ENCODE measurements at regions not wholly inside any gene's neighbourhood (a gene's known extent, or its start where the extent isn't known, plus 50 kb on each side); places are given as distances from the start of the nearest gene placed in this dataset.

GRCh38 chr7:110017405-110017804, 1073.5 kb upstream of the LRRN3 start:
- TF ChIP-seq BHLHE40 (IDR thresholded peaks at IDR 0.05; ENCODE audit: low read depth, low read length) (no peak), POLR2A (IDR thresholded peaks at IDR 0.05; ENCODE audit: low read depth, low read length) (no peak), USF2 (IDR thresholded peaks at IDR 0.05; ENCODE audit: low read depth, low read length) (no peak)
- intact Hi-C loops (cut with micrococcal nuclease) = no loop called here

More at GRCh38 chr7:110017405-110017804, 1073.5 kb upstream of the LRRN3 start:
- no peak overlapping the region for H3K14ac ChIP-seq (replicated peaks; ENCODE audit: low read depth, low read length)
- H3K27ac ChIP-seq (ENCODE audit: insufficient read depth, low read length) = no peak overlapping the region
- no peak overlapping the region for H4K8ac ChIP-seq (ENCODE audit: low read depth in 2 of 2, low read length in 2 of 2)
- no peak overlapping the region for H2AFZ ChIP-seq (replicated peaks; ENCODE audit: low read length, poor library complexity)
- no peak overlapping the region for H3K23ac ChIP-seq (ENCODE audit: low read depth, low read length)
- no peak overlapping the region for H3K4ac ChIP-seq (ENCODE audit: low read depth, low read length)
- no peak overlapping the region for H2BK5ac ChIP-seq (ENCODE audit: low read depth, low read length, poor library complexity, severe bottlenecking)
- BruUV-seq (replicated peaks) = no TSS peak
- no peak overlapping the region for H3K4me3 ChIP-seq (ENCODE audit: insufficient read depth, low read depth, low read length)
- no peak overlapping the region for H3K18ac ChIP-seq (ENCODE audit: low read depth, low read length)
- H3K9ac ChIP-seq (ENCODE audit: low read depth, low read length) = no peak overlapping the region
- no peak for DNase-seq
- no peaks in the 10 kb centered on the region for H3K9me1 ChIP-seq (ENCODE audit: insufficient read depth, low read length)
- dilution Hi-C loops (cut with HindIII; ENCODE audit: low sequenced_read_pairs, unreplicated experiment) = no loop called here
- H2AK9ac ChIP-seq (replicated peaks; ENCODE audit: low read depth, low read length, poor library complexity) = no peak overlapping the region
- H2BK15ac ChIP-seq (ENCODE audit: low read depth, low read length) = no peak overlapping the region
- no peak overlapping the region for H2BK120ac ChIP-seq (ENCODE audit: low read depth, low read length)
- no peaks in the 10 kb centered on the region for H4K20me1 ChIP-seq (ENCODE audit: insufficient read depth, low read length)
- no peaks in the 10 kb centered on the region for H3K27me3 ChIP-seq (ENCODE audit: control insufficient read depth, insufficient read depth, low read length)
- no peaks in the 10 kb centered on the region for H3K79me1 ChIP-seq (ENCODE audit: low read depth in 1 of 2, low read length in 2 of 2)
- H3K36me3 ChIP-seq (ENCODE audit: control insufficient read depth, insufficient read depth, low read length) = no peaks in the 10 kb centered on the region
- ATAC-seq (ENCODE audit: low read depth) = no peak
- POLR2A ChIA-PET (ENCODE audit: unreplicated experiment) = no interaction called here
- H3K4me1 ChIP-seq (ENCODE audit: control insufficient read depth, insufficient read depth, low read length) = no peaks in the 10 kb centered on the region
- H3K56ac ChIP-seq (ENCODE audit: extremely low read depth, insufficient read depth, low read length) = no peak overlapping the region
- in situ Hi-C loops (cut with MboI; ENCODE audit: low sequenced_read_pairs) = no loop called here
- no peak overlapping the region for H4K5ac ChIP-seq (ENCODE audit: low read depth, low read length)
- no CpG with 5 or more reads among the region's 1 CpG for WGBS, 2 experiments (ENCODE audit: extremely low coverage in 2 of 2, insufficient read length in 1 of 2)
- H2AK5ac ChIP-seq (ENCODE audit: low read depth, low read length) = no peak overlapping the region
- CTCF ChIA-PET = no interaction called here
- H3K9me3 ChIP-seq (ENCODE audit: control insufficient read depth, insufficient read depth, low read length) = no peaks in the 10 kb centered on the region
- H2BK20ac ChIP-seq (ENCODE audit: low read depth, low read length) = no peak overlapping the region
- H3K4me2 ChIP-seq (ENCODE audit: low read depth, low read length) = no peak overlapping the region
- H4K91ac ChIP-seq (ENCODE audit: insufficient read depth, low read depth, low read length) = no peak overlapping the region
